ENCODE measurements at regions not wholly inside any gene's neighbourhood (a gene's known extent, or its start where the extent isn't known, plus 50 kb on each side); places are given as distances from the start of the nearest gene placed in this dataset.

- TF ChIP-seq SIN3A (IDR thresholded peaks at IDR 0.05; ENCODE audit: borderline replicate concordance, insufficient read depth, low read length) (no peak), TAF1 (IDR thresholded peaks at IDR 0.05; ENCODE audit: borderline replicate concordance, insufficient read depth, low read length) (no peak), POLR2AphosphoS5 (IDR thresholded peaks at IDR 0.05; ENCODE audit: low read depth, low read length) (no peak), REST (IDR thresholded peaks at IDR 0.05; ENCODE audit: insufficient read depth in 1 of 2, low read depth in 2 of 2, low read length in 2 of 2) (no peak)
Measured at GRCh38 chr2:111622859-111623258, 261.1 kb downstream of the ANAPC1 start.

Measured in PFSK-1 (cell line).